SK-N-SH (cell line): ENCODE measurements at regions not wholly inside any gene's neighbourhood (a gene's known extent, or its start where the extent isn't known, plus 50 kb on each side); places are given as distances from the start of the nearest gene placed in this dataset.

ENCODE experiments used
- EP300 ChIP-seq, 2 experiments: IDR thresholded peaks; 2 replicates each; pipeline versions ENCODE4 v1.4.0 to v1.6.1; 2012; ENCODE audit warnings: borderline replicate concordance in 1 of 2, low read depth in 1 of 2, low read length in 1 of 2
- FOXM1 ChIP-seq: IDR thresholded peaks from 2 replicates; pipeline ENCODE4 v1.4.0; 2012; ENCODE audit warnings: low read depth, mild to moderate bottlenecking
- GATA2 ChIP-seq: sonication (generic); formaldehyde crosslinking; IDR thresholded peaks from 2 replicates; pipeline ENCODE4 v1.5.0; 2020; ENCODE audit warnings: mild to moderate bottlenecking, missing genetic modification reagents
- POLR2AphosphoS5 ChIP-seq: IDR thresholded peaks from 2 replicates; pipeline ENCODE4 v1.6.1; 2012; ENCODE audit warnings: low read depth, low read length
- SIN3A ChIP-seq: IDR thresholded peaks from 2 replicates; pipeline ENCODE4 v1.6.1; 2012; ENCODE audit warnings: low read depth, mild to moderate bottlenecking, low read length, moderate library complexity, borderline replicate concordance
- YY1 ChIP-seq: IDR thresholded peaks from 2 replicates; pipeline ENCODE4 v1.4.0; 2012; ENCODE audit warnings: low read depth, mild to moderate bottlenecking
- TF ChIP-seq, protein P1 (sequence below): fragments of 200-600 bp; sonication (generic); IDR thresholded peaks from 2 replicates; pipeline ENCODE4 v1.6.1; 2017; ENCODE audit warnings: antibody characterized with exemption, mild to moderate bottlenecking, moderate library complexity
- TF ChIP-seq, protein P2 (sequence below): IDR thresholded peaks from 2 replicates; pipeline ENCODE4 v1.6.1; 2012; ENCODE audit warnings: mild to moderate bottlenecking, low read depth, low read length, moderate library complexity

DNA sequence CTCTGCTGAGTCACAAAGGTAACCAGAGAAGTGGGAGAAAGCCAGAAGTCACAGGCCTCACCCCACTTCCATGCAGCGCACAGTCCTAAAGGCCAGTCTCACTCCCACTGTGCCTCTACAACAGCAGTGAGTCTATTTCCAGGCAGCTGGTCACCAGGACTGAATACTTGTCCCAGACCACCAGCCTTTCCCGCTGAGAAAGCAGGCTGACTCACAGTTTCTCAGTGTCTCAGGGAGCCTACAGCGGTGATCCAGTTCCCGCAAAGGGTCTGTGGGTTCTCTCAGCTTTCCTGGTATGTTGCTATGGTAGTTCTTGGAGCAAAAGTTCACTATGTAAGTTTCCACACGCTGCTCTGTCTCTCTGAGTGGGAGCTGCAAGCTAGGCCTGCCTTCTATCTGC is 622.5 kb downstream of the RNF144A start:
- no peak for TF ChIP-seq SIN3A
- TF ChIP-seq, protein P1, sequence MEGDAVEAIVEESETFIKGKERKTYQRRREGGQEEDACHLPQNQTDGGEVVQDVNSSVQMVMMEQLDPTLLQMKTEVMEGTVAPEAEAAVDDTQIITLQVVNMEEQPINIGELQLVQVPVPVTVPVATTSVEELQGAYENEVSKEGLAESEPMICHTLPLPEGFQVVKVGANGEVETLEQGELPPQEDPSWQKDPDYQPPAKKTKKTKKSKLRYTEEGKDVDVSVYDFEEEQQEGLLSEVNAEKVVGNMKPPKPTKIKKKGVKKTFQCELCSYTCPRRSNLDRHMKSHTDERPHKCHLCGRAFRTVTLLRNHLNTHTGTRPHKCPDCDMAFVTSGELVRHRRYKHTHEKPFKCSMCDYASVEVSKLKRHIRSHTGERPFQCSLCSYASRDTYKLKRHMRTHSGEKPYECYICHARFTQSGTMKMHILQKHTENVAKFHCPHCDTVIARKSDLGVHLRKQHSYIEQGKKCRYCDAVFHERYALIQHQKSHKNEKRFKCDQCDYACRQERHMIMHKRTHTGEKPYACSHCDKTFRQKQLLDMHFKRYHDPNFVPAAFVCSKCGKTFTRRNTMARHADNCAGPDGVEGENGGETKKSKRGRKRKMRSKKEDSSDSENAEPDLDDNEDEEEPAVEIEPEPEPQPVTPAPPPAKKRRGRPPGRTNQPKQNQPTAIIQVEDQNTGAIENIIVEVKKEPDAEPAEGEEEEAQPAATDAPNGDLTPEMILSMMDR: no peak
- TF ChIP-seq EP300 (IDR thresholded peaks at IDR 0.05; ENCODE audit: borderline replicate concordance in 1 of 2, low read depth in 1 of 2, low read length in 1 of 2): no peak
- TF ChIP-seq, protein P2, sequence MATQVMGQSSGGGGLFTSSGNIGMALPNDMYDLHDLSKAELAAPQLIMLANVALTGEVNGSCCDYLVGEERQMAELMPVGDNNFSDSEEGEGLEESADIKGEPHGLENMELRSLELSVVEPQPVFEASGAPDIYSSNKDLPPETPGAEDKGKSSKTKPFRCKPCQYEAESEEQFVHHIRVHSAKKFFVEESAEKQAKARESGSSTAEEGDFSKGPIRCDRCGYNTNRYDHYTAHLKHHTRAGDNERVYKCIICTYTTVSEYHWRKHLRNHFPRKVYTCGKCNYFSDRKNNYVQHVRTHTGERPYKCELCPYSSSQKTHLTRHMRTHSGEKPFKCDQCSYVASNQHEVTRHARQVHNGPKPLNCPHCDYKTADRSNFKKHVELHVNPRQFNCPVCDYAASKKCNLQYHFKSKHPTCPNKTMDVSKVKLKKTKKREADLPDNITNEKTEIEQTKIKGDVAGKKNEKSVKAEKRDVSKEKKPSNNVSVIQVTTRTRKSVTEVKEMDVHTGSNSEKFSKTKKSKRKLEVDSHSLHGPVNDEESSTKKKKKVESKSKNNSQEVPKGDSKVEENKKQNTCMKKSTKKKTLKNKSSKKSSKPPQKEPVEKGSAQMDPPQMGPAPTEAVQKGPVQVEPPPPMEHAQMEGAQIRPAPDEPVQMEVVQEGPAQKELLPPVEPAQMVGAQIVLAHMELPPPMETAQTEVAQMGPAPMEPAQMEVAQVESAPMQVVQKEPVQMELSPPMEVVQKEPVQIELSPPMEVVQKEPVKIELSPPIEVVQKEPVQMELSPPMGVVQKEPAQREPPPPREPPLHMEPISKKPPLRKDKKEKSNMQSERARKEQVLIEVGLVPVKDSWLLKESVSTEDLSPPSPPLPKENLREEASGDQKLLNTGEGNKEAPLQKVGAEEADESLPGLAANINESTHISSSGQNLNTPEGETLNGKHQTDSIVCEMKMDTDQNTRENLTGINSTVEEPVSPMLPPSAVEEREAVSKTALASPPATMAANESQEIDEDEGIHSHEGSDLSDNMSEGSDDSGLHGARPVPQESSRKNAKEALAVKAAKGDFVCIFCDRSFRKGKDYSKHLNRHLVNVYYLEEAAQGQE: no peak
- TF ChIP-seq GATA2 (CRISPR knock-in tag): no peak
- TF ChIP-seq YY1: no peak
- no peak for TF ChIP-seq POLR2AphosphoS5
- TF ChIP-seq FOXM1: no peak
